ENCODE measurements at regions not wholly inside any gene's neighbourhood (a gene's known extent, or its start where the extent isn't known, plus 50 kb on each side); places are given as distances from the start of the nearest gene placed in this dataset.

DNA sequence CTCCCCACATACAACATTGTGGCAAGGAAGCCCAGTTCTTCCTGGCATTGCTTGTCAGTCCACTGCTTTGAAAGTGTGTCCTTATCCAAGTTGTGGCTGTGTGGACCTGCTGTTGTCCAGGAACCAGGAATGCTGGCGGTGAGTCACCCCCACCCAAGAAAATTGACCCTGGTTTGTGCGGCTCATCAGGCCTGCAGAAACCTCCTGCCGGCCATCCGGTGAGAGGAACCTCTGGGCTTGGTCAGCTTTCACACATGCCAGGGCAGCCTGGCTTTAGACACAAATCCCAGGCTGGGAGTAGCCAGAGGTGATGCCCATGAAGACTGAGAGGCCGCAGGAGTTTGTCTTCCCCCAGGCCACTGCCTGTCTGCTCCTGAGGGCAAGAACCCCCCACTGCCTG lies 223.6 kb downstream of the TTLL2 start:
- no peak for DNase-seq
- 87% methylated on average over 5 of the region's 5 CpGs; no CpG with 5 or more reads in 1 of the 2 donors for WGBS, 2 donors (ENCODE audit: low coverage in 1 of 2)
- TF ChIP-seq POLR2AphosphoS5 (IDR thresholded peaks at IDR 0.05) (no peak), EP300 (IDR thresholded peaks at IDR 0.05; ENCODE audit: low read depth) (no peak), POLR2A (IDR thresholded peaks at IDR 0.05) (no peak)
- TF ChIP-seq, protein P1, sequence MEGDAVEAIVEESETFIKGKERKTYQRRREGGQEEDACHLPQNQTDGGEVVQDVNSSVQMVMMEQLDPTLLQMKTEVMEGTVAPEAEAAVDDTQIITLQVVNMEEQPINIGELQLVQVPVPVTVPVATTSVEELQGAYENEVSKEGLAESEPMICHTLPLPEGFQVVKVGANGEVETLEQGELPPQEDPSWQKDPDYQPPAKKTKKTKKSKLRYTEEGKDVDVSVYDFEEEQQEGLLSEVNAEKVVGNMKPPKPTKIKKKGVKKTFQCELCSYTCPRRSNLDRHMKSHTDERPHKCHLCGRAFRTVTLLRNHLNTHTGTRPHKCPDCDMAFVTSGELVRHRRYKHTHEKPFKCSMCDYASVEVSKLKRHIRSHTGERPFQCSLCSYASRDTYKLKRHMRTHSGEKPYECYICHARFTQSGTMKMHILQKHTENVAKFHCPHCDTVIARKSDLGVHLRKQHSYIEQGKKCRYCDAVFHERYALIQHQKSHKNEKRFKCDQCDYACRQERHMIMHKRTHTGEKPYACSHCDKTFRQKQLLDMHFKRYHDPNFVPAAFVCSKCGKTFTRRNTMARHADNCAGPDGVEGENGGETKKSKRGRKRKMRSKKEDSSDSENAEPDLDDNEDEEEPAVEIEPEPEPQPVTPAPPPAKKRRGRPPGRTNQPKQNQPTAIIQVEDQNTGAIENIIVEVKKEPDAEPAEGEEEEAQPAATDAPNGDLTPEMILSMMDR (IDR thresholded peaks at IDR 0.05) = no peak
- H3K27me3 ChIP-seq = no peaks in the 10 kb centered on the region
- H3K36me3 ChIP-seq = no peaks in the 10 kb centered on the region
- H3K9me3 ChIP-seq = no peaks in the 10 kb centered on the region
- H3K4me1 ChIP-seq = peaks cover 0 to 17% (median 4%) of the 10 kb centered on the region in 4 donors
- no peak overlapping the region for H3K4me3 ChIP-seq
- no peak overlapping the region for H3K27ac ChIP-seq
- in situ Hi-C loops (cut with MboI; ENCODE audit: low pct_ligation_motif_present in 1 of 4, low pct_unique_long_range_greater_than_20kb in 1 of 4, low sequenced_read_pairs in 3 of 4) (no loop called here), intact Hi-C loops (cut with DNase I; ENCODE audit: low total_unique reads) (no loop called here)

GRCh38 chr6:167549213-167549612 lies 224.3 kb downstream of the TTLL2 start:
- Histone ChIP-seq H3K27ac (no peak overlapping the region), H3K4me3 (no peak overlapping the region), H3K9me3 (no peaks in the 10 kb centered on the region), H3K27me3 (no peaks in the 10 kb centered on the region), H3K4me1 (peaks cover 0 to 14% (median 4%) of the 10 kb centered on the region in 4 donors), H3K36me3 (no peaks in the 10 kb centered on the region)
- DNase-seq = no peak
- no peak for TF ChIP-seq POLR2AphosphoS5 (IDR thresholded peaks at IDR 0.05)
- TF ChIP-seq EP300 (IDR thresholded peaks at IDR 0.05; ENCODE audit: low read depth) = no peak
- TF ChIP-seq, protein P1 (IDR thresholded peaks at IDR 0.05) = no peak
- no peak for TF ChIP-seq POLR2A (IDR thresholded peaks at IDR 0.05)
- 81 to 92% methylated on average over 9 of the region's 9 CpGs for WGBS, 2 donors (ENCODE audit: low coverage in 1 of 2)
- intact Hi-C loops (cut with DNase I; ENCODE audit: low total_unique reads) = no loop called here
- in situ Hi-C loops (cut with MboI; ENCODE audit: low pct_ligation_motif_present in 1 of 4, low pct_unique_long_range_greater_than_20kb in 1 of 4, low sequenced_read_pairs in 3 of 4) = no loop called here

DNA sequence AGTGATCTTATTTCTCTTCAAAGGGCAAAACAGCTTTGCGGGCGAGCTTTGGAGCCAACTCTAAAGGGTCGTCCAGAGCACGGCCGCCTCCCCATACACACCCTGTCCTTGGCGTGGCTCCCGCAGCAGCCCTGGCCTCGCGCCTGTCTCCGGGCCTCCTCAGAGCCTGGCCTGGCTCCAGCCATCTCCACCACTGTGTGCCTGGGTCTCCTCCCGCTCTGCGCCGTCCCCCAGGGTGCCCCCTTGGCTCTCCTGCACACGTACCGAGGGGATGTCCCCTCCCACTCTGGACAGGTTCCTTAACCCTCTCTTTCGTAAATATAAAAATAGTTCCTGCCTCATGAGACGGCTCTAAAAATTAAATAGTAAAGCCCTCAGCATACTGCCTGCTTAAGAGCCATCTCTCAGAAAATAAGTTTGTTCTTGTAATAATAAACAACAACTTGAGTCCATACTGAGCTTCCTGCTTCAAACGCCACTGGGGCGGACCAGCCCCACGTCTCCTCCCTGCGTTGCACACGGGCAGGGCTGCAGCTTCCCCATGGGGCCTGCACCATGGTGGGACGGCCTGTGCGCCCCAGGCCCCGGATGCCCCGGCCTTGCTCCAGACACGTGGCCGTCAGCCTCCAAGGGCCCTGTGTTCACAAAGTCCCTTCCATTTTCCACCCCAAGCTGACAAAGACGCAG lies 226.2 kb downstream of the TTLL2 start:
- no peaks in the 10 kb centered on the region for H3K36me3 ChIP-seq
- H3K4me3 ChIP-seq = no peak overlapping the region
- DNase-seq = peak; percentile 68
- intact Hi-C loops (cut with DNase I; ENCODE audit: low total_unique reads) = no loop called here
- peak overlapping the region in 2 of 4 donors; percentile 26 to 50 for H3K27ac ChIP-seq
- no peaks in the 10 kb centered on the region for H3K27me3 ChIP-seq
- in situ Hi-C loops (cut with MboI; ENCODE audit: low pct_ligation_motif_present in 1 of 4, low pct_unique_long_range_greater_than_20kb in 1 of 4, low sequenced_read_pairs in 3 of 4) = no loop called here
- TF ChIP-seq EP300 (IDR thresholded peaks at IDR 0.05; ENCODE audit: low read depth) (no peak), POLR2AphosphoS5 (IDR thresholded peaks at IDR 0.05) (no peak), POLR2A (IDR thresholded peaks at IDR 0.05) (no peak)
- TF ChIP-seq, protein P1 (IDR thresholded peaks at IDR 0.05) = no peak
- 33 to 41% methylated on average over 4 to 29 of the region's 29 CpGs for WGBS, 2 donors (ENCODE audit: low coverage in 1 of 2)
- no peaks in the 10 kb centered on the region for H3K9me3 ChIP-seq
- peaks cover 0 to 14% (median 4%) of the 10 kb centered on the region in 4 donors for H3K4me1 ChIP-seq

- in situ Hi-C loops (cut with MboI; ENCODE audit: low pct_ligation_motif_present in 1 of 4, low pct_unique_long_range_greater_than_20kb in 1 of 4, low sequenced_read_pairs in 3 of 4) = no loop called here
- Histone ChIP-seq H3K36me3 (no peaks in the 10 kb centered on the region), H3K4me3 (no peak overlapping the region), H3K27me3 (no peaks in the 10 kb centered on the region), H3K4me1 (peaks cover 0 to 14% (median 4%) of the 10 kb centered on the region in 4 donors), H3K9me3 (no peaks in the 10 kb centered on the region), H3K27ac (peak overlapping the region in 2 of 4 donors; percentile 26 to 50)
- intact Hi-C loops (cut with DNase I; ENCODE audit: low total_unique reads) = no loop called here
- WGBS, 2 donors (ENCODE audit: low coverage in 1 of 2) = 83% methylated on average over 24 of the region's 26 CpGs; no CpG with 5 or more reads in 1 of the 2 donors
- DNase-seq = no peak
- TF ChIP-seq POLR2AphosphoS5 (IDR thresholded peaks at IDR 0.05) (no peak), EP300 (IDR thresholded peaks at IDR 0.05; ENCODE audit: low read depth) (no peak), POLR2A (IDR thresholded peaks at IDR 0.05) (no peak)
- TF ChIP-seq, protein P1 (IDR thresholded peaks at IDR 0.05) = no peak
These were observed 226.9 kb downstream of the TTLL2 start for GRCh38 chr6:167551628-167552257.
